Right forelimb (tissue), 1 donor: ENCODE measurements at regions not wholly inside any gene's neighbourhood (a gene's known extent, or its start where the extent isn't known, plus 50 kb on each side); places are given as distances from the start of the nearest gene placed in this dataset.

Experiments
- DNase-seq: peaks from one replicate; pipeline ENCODE4 v3.0.0-alpha.2; 2018

DNA sequence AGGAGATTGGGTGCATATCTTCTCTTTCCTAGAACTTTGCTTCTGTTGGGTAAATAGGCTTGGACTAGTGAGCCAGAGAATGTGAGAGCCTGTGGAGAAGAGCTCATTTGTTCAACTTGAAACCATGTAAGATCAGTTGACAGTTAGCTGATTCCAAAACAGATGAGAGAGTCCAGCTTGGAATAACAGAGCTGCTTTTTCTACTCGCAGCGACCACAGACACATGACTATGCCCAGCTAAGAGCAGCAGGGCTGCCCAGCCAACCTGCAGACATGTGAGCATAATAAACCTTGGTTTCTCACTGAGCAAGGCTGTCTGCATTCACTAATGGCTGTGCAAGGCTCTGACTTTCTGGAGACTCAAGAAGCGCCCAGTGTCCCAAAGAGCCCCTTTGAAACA, 209.2 kb downstream of the C12orf75 start:
- no peak for DNase-seq

GRCh38 chr12:105547786-105548185, 217.3 kb downstream of the C12orf75 start:
- DNase-seq, result no peak

- DNase-seq, result no peak
Observed at GRCh38 chr12:105548626-105549025, 218.1 kb downstream of the C12orf75 start.

- DNase-seq, result no peak
Observed at GRCh38 chr12:105552056-105552455, 221.6 kb downstream of the C12orf75 start.

GRCh38 chr12:105554223-105554678, 223.8 kb downstream of the C12orf75 start:
- DNase-seq, result no peak

GRCh38 chr12:105554856-105555255, 224.4 kb downstream of the C12orf75 start:
- no peak for DNase-seq

DNA sequence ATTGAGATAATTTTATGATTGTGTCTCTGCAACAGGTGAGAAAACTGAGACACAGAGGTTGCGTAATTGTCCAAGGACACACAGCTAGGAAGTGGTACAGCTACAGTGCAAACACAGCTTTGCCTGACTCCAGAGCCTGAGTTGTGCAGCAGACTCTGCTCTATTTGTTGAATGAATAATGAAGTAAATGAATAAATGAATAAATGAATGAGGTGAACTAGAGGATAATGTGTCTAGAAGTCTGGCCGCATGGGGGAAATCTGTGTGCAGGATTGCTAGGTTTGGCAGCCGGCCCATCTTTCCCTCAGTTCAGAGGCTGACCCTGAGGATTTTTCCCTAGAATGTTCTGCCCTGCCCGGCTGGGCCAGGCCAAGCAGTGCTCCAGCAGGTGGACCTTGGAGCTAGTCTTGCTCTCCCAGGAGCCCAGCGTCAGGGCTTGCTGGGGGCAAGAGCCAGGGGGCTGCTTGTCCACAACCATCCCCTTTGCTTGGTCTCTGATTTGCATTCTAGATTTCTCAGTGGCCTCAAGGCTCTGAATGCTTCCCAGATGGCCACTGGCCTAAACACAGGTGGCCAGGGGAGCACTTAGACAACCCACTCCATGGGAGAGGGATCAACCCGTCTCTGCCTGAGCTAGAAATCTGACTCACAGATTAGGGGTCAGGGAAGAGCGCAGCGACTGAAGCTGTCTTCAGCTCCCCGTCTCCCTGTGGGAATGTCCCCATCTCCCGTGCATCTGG, 225.2 kb downstream of the C12orf75 start:
- no peak for DNase-seq

- no peak for DNase-seq
Observed at GRCh38 chr12:105559310-105559709, 228.8 kb downstream of the C12orf75 start.

DNA sequence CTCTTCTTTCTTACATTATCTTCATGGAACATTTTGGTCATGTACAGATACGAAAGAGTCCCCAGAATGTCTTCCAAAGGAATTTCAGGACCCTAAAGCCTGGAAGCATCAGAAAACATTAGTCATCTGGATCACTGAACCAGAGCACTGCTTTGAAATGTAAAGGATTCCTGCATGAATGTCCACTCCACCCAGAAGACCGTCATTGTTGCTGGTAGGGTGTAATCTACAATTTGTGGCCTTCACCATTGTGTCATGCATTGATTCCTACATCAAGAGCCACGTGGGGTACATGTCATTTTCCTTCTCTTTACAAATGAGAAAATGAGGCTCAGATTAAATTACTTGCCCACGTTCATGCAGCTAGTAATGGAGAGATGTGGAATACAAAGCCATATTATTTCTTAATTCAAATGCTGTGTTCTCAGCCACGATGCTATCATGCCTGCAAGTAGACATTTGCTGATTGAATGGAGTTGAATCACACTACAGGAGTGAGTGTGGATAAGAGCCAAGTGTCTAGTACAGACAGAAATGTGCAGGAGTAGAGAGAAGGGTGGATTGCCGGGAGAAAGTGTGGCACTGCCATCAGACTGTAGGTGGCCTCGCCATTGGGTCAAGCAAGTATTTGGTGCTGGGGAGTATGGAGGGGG, 231.2 kb downstream of the C12orf75 start:
- no peak for DNase-seq

GRCh38 chr12:105562199-105562971, 231.9 kb downstream of the C12orf75 start:
- peak; percentile 79 for DNase-seq

DNA sequence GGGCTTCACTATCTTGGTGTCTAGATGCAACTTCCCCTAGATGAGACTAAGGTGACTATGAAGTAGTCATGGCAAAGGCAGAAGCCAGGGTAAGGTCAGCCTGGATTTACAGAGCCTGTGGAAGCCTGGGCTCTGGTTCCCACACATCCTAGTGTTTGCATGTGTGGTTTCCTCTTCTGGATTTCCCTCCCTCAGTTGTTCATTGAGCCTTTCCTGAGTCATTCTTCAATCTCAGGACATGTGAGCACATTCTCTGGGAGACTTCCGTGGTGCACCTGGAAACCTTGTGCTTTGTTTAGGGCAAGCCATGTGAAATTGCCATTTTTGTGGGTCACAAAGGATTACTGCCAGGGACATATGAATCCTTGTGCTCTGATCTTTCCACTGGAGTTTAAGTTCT, 236.6 kb downstream of the C12orf75 start:
- no peak for DNase-seq

- no peak for DNase-seq
Observed at GRCh38 chr12:105569886-105570285, 239.4 kb downstream of the C12orf75 start.

DNA sequence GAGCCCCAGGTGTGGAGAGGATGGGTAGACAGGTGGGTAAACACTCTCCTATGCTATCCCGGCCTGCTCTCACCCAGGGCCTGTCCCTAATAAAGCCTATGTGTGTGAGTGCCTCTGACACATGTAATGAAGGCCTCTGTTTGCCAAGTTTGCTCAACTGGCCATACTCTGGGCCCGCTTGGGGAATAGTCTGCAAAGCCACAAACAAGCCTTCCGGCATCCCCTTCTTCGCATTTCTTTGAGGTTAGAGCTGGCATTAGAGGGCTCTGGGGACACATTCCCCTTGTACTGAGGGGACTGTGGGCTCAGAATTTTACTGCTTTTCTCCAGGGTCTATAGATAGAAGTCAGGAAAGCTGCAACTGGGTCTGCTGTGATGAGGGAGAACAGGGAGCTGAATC, 240.5 kb downstream of the C12orf75 start:
- DNase-seq, result no peak

GRCh38 chr12:105573574-105573973, 243.1 kb downstream of the C12orf75 start:
- DNase-seq, result no peak

GRCh38 chr12:105574056-105574715, 243.7 kb downstream of the C12orf75 start:
- no peak for DNase-seq

- DNase-seq, result no peak
Observed at GRCh38 chr12:105575235-105575634, 244.7 kb downstream of the C12orf75 start.

DNA sequence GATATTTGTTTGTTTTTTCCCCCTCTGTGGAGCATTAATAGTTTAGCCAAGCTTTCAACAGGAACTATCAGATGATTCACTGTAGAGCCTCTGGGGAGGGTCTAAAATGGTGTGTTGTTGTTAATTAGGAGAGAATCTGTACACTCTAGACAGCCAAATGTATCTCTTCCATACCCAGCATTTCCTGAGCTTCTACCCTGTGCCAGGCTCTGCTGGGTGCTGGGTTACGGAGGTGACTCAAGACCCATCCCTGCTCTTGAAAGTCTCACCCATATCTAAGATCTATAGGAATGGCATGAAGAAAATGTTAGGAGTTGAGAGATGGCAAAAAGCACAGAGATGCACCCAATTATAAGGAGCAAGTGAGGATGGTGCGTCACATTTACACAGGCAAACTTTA, 245.8 kb downstream of the C12orf75 start:
- no peak for DNase-seq

- DNase-seq, result no peak
Observed at GRCh38 chr12:105580821-105581352, 250.4 kb downstream of the C12orf75 start.

DNA sequence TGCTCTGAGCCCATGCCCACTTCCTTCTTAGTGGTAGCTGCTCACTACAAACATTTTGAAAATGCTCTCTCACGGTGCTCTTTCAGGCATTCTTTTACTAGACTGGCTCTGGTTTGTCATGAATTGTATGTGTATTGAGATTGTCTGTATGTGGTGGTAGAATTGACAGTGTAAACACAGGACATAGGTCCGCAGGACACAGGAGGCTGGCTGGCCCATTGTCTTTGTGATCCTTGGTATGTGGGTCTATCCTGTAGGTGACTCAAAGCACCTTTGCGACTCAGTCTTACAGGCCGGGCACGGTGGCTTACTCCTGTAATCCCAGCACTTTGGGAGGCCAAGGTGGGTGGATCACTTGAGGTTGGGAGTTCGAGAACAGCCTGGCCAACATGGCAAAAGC, 250.9 kb downstream of the C12orf75 start:
- DNase-seq, result no peak

DNA sequence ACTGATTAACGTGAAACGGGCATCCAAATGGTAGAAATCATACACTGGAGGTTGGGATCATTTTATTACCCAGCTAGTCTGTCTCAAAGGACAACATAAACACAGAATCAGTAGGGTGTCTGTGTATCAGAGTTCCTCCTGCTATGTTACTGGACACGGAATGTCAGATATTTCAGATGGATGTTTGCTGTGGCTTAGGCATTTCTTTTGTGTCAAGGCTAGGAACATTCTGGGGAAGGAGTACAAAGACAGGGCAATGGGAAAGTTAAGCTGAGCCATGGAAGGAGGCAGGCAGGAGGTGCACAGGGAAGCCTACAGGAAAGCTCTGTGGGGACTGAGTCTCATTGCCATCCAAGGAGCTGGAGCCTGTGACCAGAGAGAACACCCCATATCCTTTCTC, 254.6 kb downstream of the C12orf75 start:
- no peak for DNase-seq

- DNase-seq, result no peak
Observed at GRCh38 chr12:105587237-105587636, 256.7 kb downstream of the C12orf75 start.

- no peak for DNase-seq
Observed at GRCh38 chr12:105588106-105588505, 257.6 kb downstream of the C12orf75 start.

DNA sequence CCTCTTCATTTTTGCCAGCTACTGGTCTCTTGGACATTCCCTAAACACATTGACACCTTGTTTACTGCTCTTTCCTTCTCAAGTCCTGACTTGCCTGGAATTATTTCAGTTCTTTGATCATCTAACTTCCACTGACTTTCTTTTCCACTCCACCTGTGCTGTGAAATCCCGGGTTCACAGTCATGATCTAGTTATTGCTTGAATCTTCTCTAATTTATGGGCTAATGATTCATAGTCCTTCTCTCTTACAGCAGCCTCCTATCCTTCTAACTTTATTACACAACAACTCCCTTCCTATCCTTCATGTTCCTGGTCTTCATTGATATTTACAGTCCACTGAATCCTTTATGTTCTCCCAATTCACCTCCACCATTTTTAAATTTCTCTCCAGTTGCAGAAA, 260.1 kb downstream of the C12orf75 start:
- DNase-seq, result no peak
